ENCODE measurements at regions not wholly inside any gene's neighbourhood (a gene's known extent, or its start where the extent isn't known, plus 50 kb on each side); places are given as distances from the start of the nearest gene placed in this dataset.

DNA sequence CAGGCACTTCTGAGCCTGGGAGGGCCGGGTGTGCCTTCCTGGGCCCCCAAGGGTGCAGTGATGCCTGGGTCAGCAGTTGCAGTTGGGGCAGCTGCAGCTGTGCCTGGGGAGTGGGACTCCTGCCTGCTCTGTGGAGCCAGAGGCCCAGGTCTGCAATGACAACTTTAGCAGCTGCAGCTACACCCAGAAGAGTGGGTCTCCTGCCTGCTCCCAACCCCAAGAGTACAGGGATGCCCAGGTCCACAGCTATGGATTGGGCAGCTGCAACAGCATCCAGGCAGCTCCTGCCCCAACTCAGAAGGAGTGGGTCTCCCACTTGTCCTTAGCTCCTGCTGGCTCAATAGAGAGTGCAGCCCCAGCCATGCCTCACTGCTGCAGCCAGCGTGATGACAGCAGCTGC is 73.0 kb upstream of the ST3GAL5 start:
- Mint-ChIP-seq H3K27me3 (no peaks in the 10 kb centered on the region), H3K36me3 (ENCODE audit: low read depth) (no peaks in the 10 kb centered on the region), H3K4me1 (ENCODE audit: low read depth) (no peaks in the 10 kb centered on the region), H3K27ac (no peak overlapping the region), H3K9me3 (no peaks in the 10 kb centered on the region), H3K4me3 (no peak overlapping the region)
- ATAC-seq (ENCODE audit: poor library complexity): no peak
- Histone ChIP-seq H3K9me3 (ENCODE audit: control insufficient read depth in 1 of 2, insufficient read depth in 1 of 2, low read length in 2 of 2) (peaks cover 0 to 19% of the 10 kb centered on the region in 2 experiments), H3K4me1 (ENCODE audit: insufficient read depth, low read length) (peaks cover 12% of the 10 kb centered on the region), H3K27me3 (ENCODE audit: control insufficient read depth in 1 of 2, insufficient read depth in 2 of 2, low read length in 2 of 2) (no peaks in the 10 kb centered on the region), H3K4me3 (ENCODE audit: low read length) (no peak overlapping the region), H3K36me3 (ENCODE audit: insufficient read depth, low read length) (no peaks in the 10 kb centered on the region), H3K27ac (ENCODE audit: low read depth in 1 of 2, low read length in 2 of 2) (no peak overlapping the region)
- ChIA-PET CTCF (no interaction called here), POLR2A (no interaction called here)
- TF ChIP-seq CTCF (IDR thresholded peaks at IDR 0.05): no peak
- intact Hi-C loops (cut with DNase I, micrococcal nuclease): no loop called here
- DNase-seq: no peak

- no peaks in the 10 kb centered on the region for H3K27me3 Mint-ChIP-seq
Measured at GRCh38 chr2:85961053-85961452, 72.3 kb upstream of the ST3GAL5 start.

DNA sequence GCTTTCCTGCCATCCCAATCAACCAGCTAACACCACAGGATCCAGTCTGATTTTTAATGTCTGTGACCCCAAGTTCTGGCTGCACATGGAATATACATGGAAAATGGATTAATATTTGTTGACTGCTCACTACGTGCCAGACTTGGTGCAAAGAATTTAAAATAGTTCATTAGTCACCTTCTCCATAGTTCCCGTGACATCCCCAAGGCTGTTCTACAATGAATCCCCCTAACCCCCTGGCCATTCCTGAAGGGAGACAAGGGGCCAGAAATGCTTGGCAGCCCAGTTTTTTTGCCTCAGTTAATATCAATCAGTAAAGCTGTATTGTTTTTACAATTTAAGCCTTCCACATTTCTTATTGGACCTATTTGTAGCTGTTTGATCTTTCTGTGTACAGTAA is 71.0 kb upstream of the ST3GAL5 start:
- ATAC-seq (ENCODE audit: poor library complexity) (no peak), DNase-seq (no peak)
- no peak overlapping the region for H3K4me3 ChIP-seq (ENCODE audit: low read length)
- H3K27me3 ChIP-seq (ENCODE audit: control insufficient read depth in 1 of 2, insufficient read depth in 2 of 2, low read length in 2 of 2): no peaks in the 10 kb centered on the region
- H3K4me1 ChIP-seq (ENCODE audit: insufficient read depth, low read length): peaks cover 12% of the 10 kb centered on the region
- no peaks in the 10 kb centered on the region for H3K36me3 ChIP-seq (ENCODE audit: insufficient read depth, low read length)
- H3K9me3 ChIP-seq (ENCODE audit: control insufficient read depth in 1 of 2, insufficient read depth in 1 of 2, low read length in 2 of 2): peaks cover 0 to 19% of the 10 kb centered on the region in 2 experiments
- no peak overlapping the region for H3K27ac Mint-ChIP-seq
- H3K36me3 Mint-ChIP-seq (ENCODE audit: low read depth): no peaks in the 10 kb centered on the region
- intact Hi-C loops (cut with DNase I, micrococcal nuclease): no loop called here
- no peak overlapping the region for H3K4me3 Mint-ChIP-seq
- no peaks in the 10 kb centered on the region for H3K9me3 Mint-ChIP-seq
- no peak overlapping the region for H3K27ac ChIP-seq (ENCODE audit: low read depth in 1 of 2, low read length in 2 of 2)
- TF ChIP-seq CTCF (IDR thresholded peaks at IDR 0.05): no peak
- no peaks in the 10 kb centered on the region for H3K27me3 Mint-ChIP-seq
- no peaks in the 10 kb centered on the region for H3K4me1 Mint-ChIP-seq (ENCODE audit: low read depth)
- ChIA-PET POLR2A (no interaction called here), CTCF (no interaction called here)

More at GRCh38 chr2:85961053-85961452, 72.3 kb upstream of the ST3GAL5 start:
- Mint-ChIP-seq H3K4me3 (no peak overlapping the region), H3K27ac (no peak overlapping the region), H3K36me3 (ENCODE audit: low read depth) (no peaks in the 10 kb centered on the region), H3K9me3 (no peaks in the 10 kb centered on the region), H3K4me1 (ENCODE audit: low read depth) (no peaks in the 10 kb centered on the region)
- CTCF ChIA-PET: no interaction called here
- H3K4me1 ChIP-seq (ENCODE audit: insufficient read depth, low read length): peaks cover 12% of the 10 kb centered on the region
- intact Hi-C loops (cut with DNase I, micrococcal nuclease): no loop called here
- no peak overlapping the region for H3K27ac ChIP-seq (ENCODE audit: low read depth in 1 of 2, low read length in 2 of 2)
- ATAC-seq (ENCODE audit: poor library complexity) (no peak), DNase-seq (no peak)
- no peak overlapping the region for H3K4me3 ChIP-seq (ENCODE audit: low read length)
- H3K36me3 ChIP-seq (ENCODE audit: insufficient read depth, low read length): no peaks in the 10 kb centered on the region
- peaks cover 0 to 19% of the 10 kb centered on the region in 2 experiments for H3K9me3 ChIP-seq (ENCODE audit: control insufficient read depth in 1 of 2, insufficient read depth in 1 of 2, low read length in 2 of 2)
- TF ChIP-seq CTCF (IDR thresholded peaks at IDR 0.05): no peak
- POLR2A ChIA-PET: no interaction called here
- H3K27me3 ChIP-seq (ENCODE audit: control insufficient read depth in 1 of 2, insufficient read depth in 2 of 2, low read length in 2 of 2): no peaks in the 10 kb centered on the region
